Activated B cell treated with CpG ODN at 0.5 μM for 24 hours (primary cell): ENCODE measurements at regions not wholly inside any gene's neighbourhood (a gene's known extent, or its start where the extent isn't known, plus 50 kb on each side); places are given as distances from the start of the nearest gene placed in this dataset.

ENCODE experiments used
- ATAC-seq: fragments of 200-7000 bp; cut with Tn5 transposase; one replicate; pipeline ENCODE4 v1.10.0; 2021; ENCODE audit warnings: low read depth, mild to moderate bottlenecking, moderate library complexity
- CTCF ChIA-PET: fragments of 350-600 bp; sonication (Branson Sonifier 250); formaldehyde crosslinking; loops from one replicate; lab custom pipeline; 2021; ENCODE audit warnings: antibody characterized with exemption; lab: Charles Lee
- POLR2A ChIA-PET: fragments of 350-600 bp; sonication (Branson Sonifier 250); formaldehyde crosslinking; loops from one replicate; lab custom pipeline; 2021; ENCODE audit warnings: antibody characterized with exemption; lab: Charles Lee
- DNase-seq: peaks from one replicate; pipeline ENCODE4 v3.0.0; 2022
- H3K27ac Mint-ChIP-seq: one replicate; pipeline ENCODE4 v1.8.0; 2020; ENCODE audit warnings: mixed read lengths
- H3K27me3 Mint-ChIP-seq: one replicate; pipeline ENCODE4 v1.8.0; 2021; ENCODE audit warnings: mixed read lengths
- H3K36me3 Mint-ChIP-seq: one replicate; pipeline ENCODE4 v1.8.0; 2021; ENCODE audit warnings: low read depth, mixed read lengths
- H3K4me1 Mint-ChIP-seq: one replicate; pipeline ENCODE4 v1.8.0; 2021; ENCODE audit warnings: mixed read lengths
- H3K4me3 Mint-ChIP-seq: one replicate; pipeline ENCODE4 v1.8.0; 2020; ENCODE audit warnings: mild to moderate bottlenecking, mixed read lengths
- H3K9me3 Mint-ChIP-seq: one replicate; pipeline ENCODE4 v1.8.0; 2020; ENCODE audit warnings: mixed read lengths
- intact Hi-C: fragments of 100-400 bp; cut with micrococcal nuclease; formaldehyde crosslinking; loops from one replicate; pipeline ENCODE4 v1.15.1; 2024
- TF ChIP-seq, protein P1 (sequence below): fragments of 200-600 bp; IDR thresholded peaks from one replicate; pipeline ENCODE4 v1.8.0; 2022; ENCODE audit warnings: antibody characterized with exemption, mild to moderate bottlenecking

DNA sequence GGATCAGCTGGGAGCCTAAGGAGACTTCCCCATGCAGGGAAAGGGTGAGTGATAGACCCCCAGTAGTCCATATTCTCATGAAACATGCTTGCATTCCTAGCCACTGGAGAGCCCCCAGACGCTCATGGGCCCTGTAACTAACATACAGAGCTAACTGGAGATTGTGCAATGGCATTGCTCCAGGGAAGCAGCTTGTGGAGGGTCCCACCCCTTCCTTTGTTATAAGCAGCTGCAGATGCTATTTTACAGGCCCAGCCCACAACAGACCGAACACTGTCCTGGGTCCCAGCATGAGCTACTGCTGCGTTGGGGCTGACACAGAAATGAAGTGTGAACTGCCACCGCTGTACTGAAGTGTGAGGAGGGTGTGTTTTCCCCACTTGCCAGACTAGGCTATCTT is 1465.7 kb upstream of the DIAPH2 start:
- Mint-ChIP-seq H3K27ac (no peak overlapping the region), H3K9me3 (no peaks in the 10 kb centered on the region), H3K27me3 (no peaks in the 10 kb centered on the region), H3K36me3 (no peaks in the 10 kb centered on the region), H3K4me3 (no peak overlapping the region), H3K4me1 (no peaks in the 10 kb centered on the region)
- intact Hi-C loops, result loop anchor here (10.0 kb wide), 1 partner anchor 64 kb away; no protein-coding TSS in a partner anchor
- ChIA-PET CTCF (no interaction called here), POLR2A (no interaction called here)
- no peak for DNase-seq
- TF ChIP-seq, protein P1, sequence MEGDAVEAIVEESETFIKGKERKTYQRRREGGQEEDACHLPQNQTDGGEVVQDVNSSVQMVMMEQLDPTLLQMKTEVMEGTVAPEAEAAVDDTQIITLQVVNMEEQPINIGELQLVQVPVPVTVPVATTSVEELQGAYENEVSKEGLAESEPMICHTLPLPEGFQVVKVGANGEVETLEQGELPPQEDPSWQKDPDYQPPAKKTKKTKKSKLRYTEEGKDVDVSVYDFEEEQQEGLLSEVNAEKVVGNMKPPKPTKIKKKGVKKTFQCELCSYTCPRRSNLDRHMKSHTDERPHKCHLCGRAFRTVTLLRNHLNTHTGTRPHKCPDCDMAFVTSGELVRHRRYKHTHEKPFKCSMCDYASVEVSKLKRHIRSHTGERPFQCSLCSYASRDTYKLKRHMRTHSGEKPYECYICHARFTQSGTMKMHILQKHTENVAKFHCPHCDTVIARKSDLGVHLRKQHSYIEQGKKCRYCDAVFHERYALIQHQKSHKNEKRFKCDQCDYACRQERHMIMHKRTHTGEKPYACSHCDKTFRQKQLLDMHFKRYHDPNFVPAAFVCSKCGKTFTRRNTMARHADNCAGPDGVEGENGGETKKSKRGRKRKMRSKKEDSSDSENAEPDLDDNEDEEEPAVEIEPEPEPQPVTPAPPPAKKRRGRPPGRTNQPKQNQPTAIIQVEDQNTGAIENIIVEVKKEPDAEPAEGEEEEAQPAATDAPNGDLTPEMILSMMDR, result no peak
- no peak for ATAC-seq

DNA sequence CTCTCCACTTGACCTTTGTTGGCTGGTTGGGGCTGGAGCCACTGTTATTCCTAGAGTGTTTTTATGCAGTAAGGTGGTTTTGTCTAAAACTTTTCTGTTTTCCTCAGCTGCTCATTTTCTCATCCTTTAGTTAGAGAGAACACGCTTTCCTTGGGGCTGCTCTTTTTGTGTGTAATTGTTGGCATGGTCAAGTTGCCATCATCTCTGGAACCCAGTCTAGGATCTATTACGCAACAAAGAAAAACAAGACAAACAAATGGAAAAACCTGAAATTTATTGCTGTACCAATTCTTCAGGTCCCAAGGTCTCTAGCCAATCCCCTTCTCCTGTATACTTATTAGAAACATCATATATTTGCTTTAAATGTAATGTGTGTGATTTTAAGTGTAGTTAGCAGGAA is 1436.3 kb upstream of the DIAPH2 start:
- intact Hi-C loops, result no loop called here
- CTCF ChIA-PET, result no interaction called here
- H3K4me3 Mint-ChIP-seq, result no peak overlapping the region
- no peaks in the 10 kb centered on the region for H3K4me1 Mint-ChIP-seq
- POLR2A ChIA-PET, result no interaction called here
- no peaks in the 10 kb centered on the region for H3K36me3 Mint-ChIP-seq
- H3K27ac Mint-ChIP-seq, result no peak overlapping the region
- no peaks in the 10 kb centered on the region for H3K27me3 Mint-ChIP-seq
- TF ChIP-seq, protein P1, result no peak
- ATAC-seq, result no peak
- no peak for DNase-seq
- H3K9me3 Mint-ChIP-seq, result peaks cover 10% of the 10 kb centered on the region

DNA sequence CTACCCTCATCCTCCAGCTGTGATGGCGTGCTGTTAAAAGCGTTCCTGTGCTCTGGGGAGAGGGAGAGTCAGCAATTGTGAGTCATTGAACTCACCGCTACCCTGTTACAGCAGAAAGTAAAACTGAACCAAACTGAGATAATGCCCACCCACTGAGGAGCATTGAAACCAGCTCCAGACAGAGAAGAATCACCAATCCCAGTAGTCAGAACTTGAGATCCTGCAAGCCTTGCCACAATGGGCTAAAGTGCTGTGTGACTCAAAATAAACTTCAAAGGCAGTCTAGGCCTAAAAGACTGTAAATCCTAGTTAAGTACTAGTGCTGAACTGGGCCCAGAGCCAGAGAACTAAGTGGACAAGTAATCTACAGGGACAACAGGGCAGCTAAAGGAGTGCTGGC is 1394.2 kb upstream of the DIAPH2 start:
- no peak overlapping the region for H3K4me3 Mint-ChIP-seq
- intact Hi-C loops, result no loop called here
- no peak for DNase-seq
- ChIA-PET POLR2A (no interaction called here), CTCF (no interaction called here)
- no peaks in the 10 kb centered on the region for H3K27me3 Mint-ChIP-seq
- no peak for ATAC-seq
- H3K36me3 Mint-ChIP-seq, result no peaks in the 10 kb centered on the region
- TF ChIP-seq, protein P1, result no peak
- H3K27ac Mint-ChIP-seq, result no peak overlapping the region
- H3K9me3 Mint-ChIP-seq, result no peaks in the 10 kb centered on the region
- no peaks in the 10 kb centered on the region for H3K4me1 Mint-ChIP-seq

DNA sequence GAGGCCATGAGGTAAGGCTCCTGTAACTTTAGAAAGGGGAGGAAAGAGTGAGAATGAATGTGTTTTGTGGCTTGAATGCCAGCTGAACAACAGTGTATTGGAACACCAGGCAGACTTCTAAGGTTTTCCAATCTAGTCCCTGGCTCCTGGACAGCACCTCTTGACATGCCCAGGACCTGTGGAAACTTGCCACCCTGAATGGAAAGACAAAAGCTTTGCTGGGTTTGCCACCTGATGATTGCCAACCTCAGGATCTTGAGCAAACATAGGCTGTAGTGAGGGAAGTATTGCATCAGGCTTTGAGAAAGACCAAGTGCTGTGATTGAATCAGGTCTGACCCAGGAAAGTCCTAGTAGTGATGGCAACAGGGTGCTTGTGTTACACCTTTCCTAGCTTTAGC is 1393.1 kb upstream of the DIAPH2 start:
- Mint-ChIP-seq H3K4me1 (no peaks in the 10 kb centered on the region), H3K36me3 (no peaks in the 10 kb centered on the region), H3K27me3 (no peaks in the 10 kb centered on the region), H3K9me3 (no peaks in the 10 kb centered on the region), H3K4me3 (no peak overlapping the region), H3K27ac (no peak overlapping the region)
- ATAC-seq (no peak), DNase-seq (no peak)
- TF ChIP-seq, protein P1, result no peak
- CTCF ChIA-PET, result no interaction called here
- intact Hi-C loops, result no loop called here
- POLR2A ChIA-PET, result no interaction called here

DNA sequence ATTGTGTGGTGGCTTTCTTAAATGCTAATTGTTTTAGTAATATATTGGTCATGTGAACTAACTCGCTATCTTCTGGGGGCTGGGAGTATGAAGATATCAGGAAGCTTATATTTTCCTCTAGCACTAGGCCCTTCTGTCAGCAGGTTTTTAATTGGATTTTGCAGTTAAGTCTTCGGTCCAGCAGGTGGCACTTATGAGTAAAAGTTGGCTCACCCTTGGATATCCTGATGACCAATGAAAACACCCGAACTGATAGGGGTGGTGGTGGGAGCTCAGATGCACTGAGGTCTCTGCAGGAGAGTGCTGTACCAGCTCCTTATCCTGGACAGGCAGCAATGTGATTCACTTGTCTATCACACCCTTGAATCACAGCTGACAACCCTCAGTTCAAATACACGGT is 1365.8 kb upstream of the DIAPH2 start:
- H3K27me3 Mint-ChIP-seq, result no peaks in the 10 kb centered on the region
- H3K36me3 Mint-ChIP-seq, result no peaks in the 10 kb centered on the region
- H3K4me3 Mint-ChIP-seq, result no peak overlapping the region
- no peaks in the 10 kb centered on the region for H3K4me1 Mint-ChIP-seq
- intact Hi-C loops, result no loop called here
- no peaks in the 10 kb centered on the region for H3K9me3 Mint-ChIP-seq
- POLR2A ChIA-PET, result no interaction called here
- no peak for ATAC-seq
- TF ChIP-seq, protein P1, result no peak
- CTCF ChIA-PET, result no interaction called here
- DNase-seq, result no peak
- no peak overlapping the region for H3K27ac Mint-ChIP-seq
